DMS79 (cell line): ENCODE measurements at regions not wholly inside any gene's neighbourhood (a gene's known extent, or its start where the extent isn't known, plus 50 kb on each side); places are given as distances from the start of the nearest gene placed in this dataset.
"Not testable (repeated sequence)": the region's sequence is repeated elsewhere in the genome, so short reads cannot be mapped to it uniquely, and the experiment has no call there.

ENCODE experiments used
- DNase-seq: peaks from one replicate; lab custom pipeline; 2025; lab: John Stamatoyannopoulos, UW

GRCh38 chr5:106430733-106431132, 1240.0 kb downstream of the EFNA5 start:
- DNase-seq, result not testable (repeated sequence)

- no peak for DNase-seq
Observed at GRCh38 chr5:106423109-106423897, 1247.4 kb downstream of the EFNA5 start.

DNA sequence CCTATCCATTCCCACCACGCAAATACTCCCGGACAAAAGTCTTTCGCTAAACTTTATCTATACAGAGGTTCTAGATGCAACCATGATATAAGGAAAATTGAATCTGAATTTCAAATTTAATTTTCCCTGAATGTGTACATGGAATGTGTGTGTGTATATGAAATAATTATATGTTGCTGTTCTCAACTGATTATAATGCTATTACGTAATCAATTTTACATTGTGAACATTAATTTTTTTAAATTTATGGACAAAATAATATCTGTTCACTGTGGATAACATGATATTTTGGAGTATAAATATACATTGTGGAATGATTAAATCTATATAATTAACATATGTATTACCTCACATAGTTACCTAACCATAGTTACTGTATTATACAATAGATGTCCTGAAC, 1250.6 kb downstream of the EFNA5 start:
- DNase-seq, result no peak

- no peak for DNase-seq
Observed at GRCh38 chr5:106418196-106418595, 1252.5 kb downstream of the EFNA5 start.

DNA sequence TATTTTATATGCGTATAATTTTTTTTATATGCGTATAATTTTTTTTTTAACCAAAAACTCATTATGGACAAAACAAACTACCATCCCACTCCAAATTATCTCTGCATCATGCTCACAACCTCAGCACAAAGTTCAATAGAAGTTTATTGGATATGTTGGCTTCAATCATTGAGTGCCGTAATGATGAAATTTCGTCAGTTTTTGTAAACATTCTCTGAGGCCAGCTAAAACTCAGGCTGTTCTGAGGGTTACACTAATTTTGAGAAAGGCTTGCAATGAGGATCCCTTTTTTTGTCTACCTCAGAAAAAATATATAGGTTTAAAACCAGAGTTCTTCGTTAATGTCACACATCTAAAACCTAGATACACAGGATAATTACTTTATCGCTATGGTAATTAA, 1253.2 kb downstream of the EFNA5 start:
- DNase-seq, result no peak

- no peak for DNase-seq
Observed at GRCh38 chr5:106417163-106417562, 1253.6 kb downstream of the EFNA5 start.

GRCh38 chr5:106415541-106415940, 1255.2 kb downstream of the EFNA5 start:
- DNase-seq, result no peak

DNA sequence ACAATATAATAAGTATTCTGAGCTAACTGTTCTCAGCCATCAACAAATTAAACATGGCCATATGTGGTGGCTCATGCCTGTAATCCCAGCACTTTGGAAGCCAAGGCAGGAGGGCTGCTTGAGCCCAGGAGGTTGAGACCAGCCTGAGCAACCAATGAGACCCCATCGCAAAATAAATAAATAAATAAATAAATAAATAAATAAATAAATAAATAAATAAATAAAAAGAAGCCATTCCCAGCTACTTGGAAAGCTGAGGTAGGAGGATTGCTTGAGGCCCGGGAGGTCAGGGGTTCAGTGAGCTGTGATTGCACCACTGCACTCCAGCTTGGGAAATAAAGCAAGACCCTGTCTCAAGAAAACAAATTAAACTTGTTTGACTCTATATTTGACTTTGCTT, 1256.4 kb downstream of the EFNA5 start:
- DNase-seq, result no peak

- DNase-seq, result no peak
Observed at GRCh38 chr5:106412606-106413005, 1258.1 kb downstream of the EFNA5 start.

GRCh38 chr5:106408570-106408969, 1262.2 kb downstream of the EFNA5 start:
- DNase-seq, result no peak

GRCh38 chr5:106408141-106408540, 1262.6 kb downstream of the EFNA5 start:
- no peak for DNase-seq

DNA sequence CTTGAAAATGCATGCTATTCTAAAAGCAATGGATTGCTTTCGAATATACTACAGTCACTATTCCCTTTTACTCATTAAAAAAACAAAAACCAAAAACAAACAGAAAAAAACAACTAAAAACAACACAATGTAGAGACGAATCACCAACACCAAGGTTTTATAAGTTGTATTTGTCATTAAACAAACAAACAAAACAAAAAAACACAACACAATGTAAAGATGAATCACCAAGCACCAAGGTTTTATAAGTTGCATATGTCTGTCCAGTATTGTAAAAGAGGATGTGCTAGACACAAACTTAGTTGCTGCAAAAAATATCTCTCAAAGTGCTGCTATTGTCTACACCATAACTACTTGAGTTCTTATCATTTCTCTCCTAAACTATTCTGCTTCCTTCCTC, 1269.2 kb downstream of the EFNA5 start:
- no peak for DNase-seq

GRCh38 chr5:106399391-106399790, 1271.3 kb downstream of the EFNA5 start:
- DNase-seq, result no peak

GRCh38 chr5:106397700-106398099, 1273.0 kb downstream of the EFNA5 start:
- DNase-seq, result no peak

- DNase-seq, result no peak
Observed at GRCh38 chr5:106393276-106393675, 1277.5 kb downstream of the EFNA5 start.

GRCh38 chr5:106392766-106393165, 1278.0 kb downstream of the EFNA5 start:
- no peak for DNase-seq

DNA sequence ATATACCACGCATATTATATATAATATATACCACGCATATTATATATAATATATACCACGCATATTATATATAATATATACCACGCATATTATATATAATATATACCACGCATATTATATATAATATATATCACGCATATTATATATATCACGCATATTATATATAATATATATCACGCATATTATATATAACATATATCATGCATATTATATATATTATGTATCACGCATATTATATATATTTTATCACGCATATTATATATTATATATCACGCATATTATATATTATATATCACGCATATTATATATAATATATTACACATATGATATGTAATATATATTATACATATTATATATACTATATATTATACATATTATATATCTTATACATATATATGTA, 1283.0 kb downstream of the EFNA5 start:
- DNase-seq, result not testable (repeated sequence)

GRCh38 chr5:106386287-106386686, 1284.5 kb downstream of the EFNA5 start:
- DNase-seq, result no peak

- DNase-seq, result no peak
Observed at GRCh38 chr5:106380736-106381135, 1290.0 kb downstream of the EFNA5 start.

GRCh38 chr5:106376522-106376921, 1294.2 kb downstream of the EFNA5 start:
- DNase-seq, result no peak

DNA sequence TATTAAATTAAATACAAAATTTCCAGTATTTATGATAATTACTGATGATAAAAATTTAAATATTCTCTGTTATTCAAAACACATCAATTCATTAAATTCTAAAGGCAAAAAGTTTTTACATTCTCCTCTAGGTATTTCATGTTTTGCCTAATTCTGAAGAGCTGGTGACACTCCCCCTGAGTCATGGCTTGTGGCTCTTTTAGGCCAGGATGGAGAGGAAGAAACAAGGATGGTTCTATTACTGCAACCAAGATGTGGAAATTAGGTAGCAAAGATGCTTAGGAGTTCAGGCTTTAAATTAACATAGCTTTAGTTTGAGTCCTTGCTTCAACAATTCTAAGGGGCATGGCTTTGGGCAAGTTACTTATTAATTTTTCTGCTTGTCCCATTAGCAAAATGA, 1295.8 kb downstream of the EFNA5 start:
- DNase-seq, result no peak

- DNase-seq, result no peak
Observed at GRCh38 chr5:106368021-106368420, 1302.7 kb downstream of the EFNA5 start.

DNA sequence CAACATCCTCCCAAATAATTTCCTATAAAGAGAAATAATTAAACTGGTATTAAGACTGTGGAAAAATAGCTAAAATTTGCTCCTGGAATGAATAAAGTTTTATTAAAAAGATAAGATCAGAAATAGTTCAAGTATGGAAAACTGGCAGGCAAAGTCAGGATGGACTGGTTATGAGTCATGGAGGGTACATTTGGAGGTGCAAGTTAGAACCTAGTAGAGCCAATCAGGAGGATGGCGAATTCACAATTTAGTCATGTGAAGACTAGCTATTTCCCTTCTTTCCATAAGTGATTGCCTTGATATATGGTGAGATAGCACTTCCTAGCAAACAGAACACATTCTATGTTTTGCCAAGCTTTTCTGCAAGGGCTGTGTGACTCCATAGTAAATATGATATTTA, 1303.5 kb downstream of the EFNA5 start:
- DNase-seq, result no peak

DNA sequence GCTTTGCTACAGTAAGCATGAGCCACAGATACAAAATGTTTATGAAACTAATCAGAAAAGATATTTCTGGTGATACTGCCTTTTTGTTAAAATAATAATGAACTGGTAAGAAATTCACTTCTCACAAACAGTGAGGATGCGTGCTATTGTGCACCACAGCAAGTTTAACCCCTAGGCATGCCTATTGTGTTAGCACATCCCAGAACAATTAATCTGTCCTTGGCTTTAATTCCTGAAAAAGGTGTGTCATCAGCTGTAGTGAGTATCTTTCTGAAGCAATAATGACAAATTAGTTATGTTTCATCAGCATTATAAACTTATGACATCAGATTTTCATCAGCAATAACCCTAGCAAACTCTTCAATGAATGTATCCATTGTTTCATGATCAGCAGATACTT, 1307.2 kb downstream of the EFNA5 start:
- DNase-seq, result no peak
